ENCODE measurements at regions not wholly inside any gene's neighbourhood (a gene's known extent, or its start where the extent isn't known, plus 50 kb on each side); places are given as distances from the start of the nearest gene placed in this dataset.
"Not testable (repeated sequence)": the region's sequence is repeated elsewhere in the genome, so short reads cannot be mapped to it uniquely, and the experiment has no call there.

- DNase-seq: no peak
Observed at GRCh38 chr4:81375745-81376144, 96.0 kb downstream of the RASGEF1B start.

- no peak for DNase-seq
Observed at GRCh38 chr4:81369886-81370285, 101.8 kb downstream of the RASGEF1B start.

DNA sequence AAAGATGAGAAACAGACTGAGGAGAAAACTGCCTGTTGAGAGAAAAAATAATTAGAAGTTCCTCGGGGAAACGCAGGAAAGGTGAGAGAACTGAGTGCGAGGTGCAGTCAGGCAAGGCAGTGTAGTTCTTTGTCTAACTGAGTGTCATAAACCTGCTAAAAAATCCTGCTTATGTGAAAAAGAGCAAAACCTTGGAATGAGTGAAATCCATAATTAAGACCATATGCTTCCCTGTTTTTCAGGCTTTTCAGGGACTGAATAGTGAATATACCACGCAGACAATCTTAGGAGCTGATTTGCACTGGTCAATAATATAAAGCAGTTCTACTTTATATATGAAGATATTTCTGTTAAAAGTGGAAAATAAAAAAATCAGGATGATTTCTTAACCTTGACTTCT lies 104.9 kb downstream of the RASGEF1B start:
- no peak for DNase-seq

- DNase-seq: no peak
Observed at GRCh38 chr4:81360737-81361136, 111.0 kb downstream of the RASGEF1B start.

GRCh38 chr4:81359207-81359606 lies 112.5 kb downstream of the RASGEF1B start:
- no peak for DNase-seq

DNA sequence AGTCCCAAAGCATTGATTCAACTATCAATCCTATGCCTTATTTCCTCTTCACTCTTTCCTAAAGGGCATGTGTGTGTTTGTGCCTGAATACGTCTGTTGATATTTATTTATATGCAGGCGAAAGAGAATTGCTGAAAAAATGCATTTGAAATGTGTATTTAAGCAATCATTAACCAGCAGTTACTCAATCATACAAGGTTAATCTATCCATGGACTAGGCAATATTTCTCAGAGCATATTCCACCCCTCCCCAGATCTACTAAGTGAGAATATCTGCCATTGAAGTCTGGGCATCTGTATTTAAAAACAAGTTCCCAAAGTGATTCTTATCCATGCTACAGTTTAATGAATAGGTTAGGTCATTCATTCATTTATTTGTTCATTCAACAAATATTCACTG lies 113.6 kb downstream of the RASGEF1B start:
- no peak for DNase-seq

DNA sequence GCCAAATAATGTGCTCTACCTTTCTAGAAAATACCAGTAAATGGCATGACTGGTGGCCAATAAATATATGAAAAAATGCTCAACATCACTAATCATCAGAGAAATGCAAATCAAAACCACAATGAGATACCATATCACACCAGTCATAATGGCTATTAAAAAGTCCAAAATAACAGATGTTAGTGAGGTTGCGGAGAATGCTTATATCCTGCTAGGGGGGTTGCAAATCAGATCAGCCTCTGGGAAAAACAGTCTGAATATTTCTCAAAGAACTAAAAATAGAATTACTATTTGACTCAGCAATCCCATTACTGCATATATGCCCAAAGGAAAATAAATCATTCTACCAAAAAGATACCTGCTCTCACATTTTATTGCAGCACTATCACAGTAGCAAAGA lies 115.1 kb downstream of the RASGEF1B start:
- no peak for DNase-seq

GRCh38 chr4:81355136-81355535 lies 116.6 kb downstream of the RASGEF1B start:
- no peak for DNase-seq

GRCh38 chr4:81353861-81354260 lies 117.8 kb downstream of the RASGEF1B start:
- DNase-seq: no peak

DNA sequence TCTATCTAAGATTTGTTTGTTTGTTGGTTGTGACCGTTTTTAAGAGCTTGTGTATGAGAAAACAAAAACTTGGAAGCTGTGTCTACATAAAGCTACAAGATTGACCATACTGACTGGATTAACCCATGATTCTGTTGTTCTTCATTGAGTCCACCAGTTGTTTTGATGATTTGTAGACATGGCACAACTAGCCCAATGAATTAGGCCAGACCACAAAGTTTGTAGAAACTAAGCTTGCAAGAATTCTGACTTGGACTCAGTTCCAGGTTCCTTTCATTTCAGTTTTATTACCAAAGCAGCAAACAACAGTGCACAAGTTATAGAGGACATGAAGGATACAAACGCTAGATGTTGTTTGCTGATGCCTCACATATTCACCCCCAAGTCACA lies 119.3 kb downstream of the RASGEF1B start:
- DNase-seq: no peak

- DNase-seq: peak; percentile 25
Observed at GRCh38 chr4:81351654-81352445, 119.9 kb downstream of the RASGEF1B start.

DNA sequence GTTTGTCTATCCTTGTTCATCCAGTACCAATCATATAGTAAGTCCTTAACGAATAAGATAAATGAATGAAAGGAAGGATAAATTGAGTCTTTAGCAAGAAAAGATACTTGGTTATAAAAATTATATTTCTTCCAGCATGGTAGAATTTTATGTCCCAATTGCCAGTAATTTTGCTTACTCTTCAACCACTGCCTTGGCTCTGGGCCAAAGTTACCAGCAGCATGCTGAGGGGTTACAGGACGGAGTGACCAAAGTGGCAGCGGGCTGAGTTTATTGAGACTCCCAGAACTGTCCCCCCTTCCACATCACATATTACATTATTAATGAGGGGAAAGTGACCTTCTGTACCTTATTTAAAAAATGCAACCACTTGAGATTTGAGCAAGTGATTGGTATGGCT lies 121.7 kb downstream of the RASGEF1B start:
- no peak for DNase-seq

DNA sequence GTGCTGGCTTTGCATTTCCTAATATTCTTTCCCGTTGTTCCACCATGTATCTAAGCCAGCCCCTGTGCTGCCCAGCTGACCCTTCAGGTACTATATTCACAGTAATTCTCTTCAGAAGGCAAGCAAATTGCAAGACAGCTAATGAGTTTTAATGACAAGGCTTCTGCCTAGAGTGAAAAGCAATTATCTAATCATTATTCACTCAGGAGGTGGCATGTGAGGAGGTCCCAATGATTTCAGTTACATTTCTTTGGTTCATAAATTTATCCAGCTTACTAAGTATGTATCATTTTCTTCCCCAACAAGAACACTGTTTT lies 123.0 kb downstream of the RASGEF1B start:
- no peak for DNase-seq

DNA sequence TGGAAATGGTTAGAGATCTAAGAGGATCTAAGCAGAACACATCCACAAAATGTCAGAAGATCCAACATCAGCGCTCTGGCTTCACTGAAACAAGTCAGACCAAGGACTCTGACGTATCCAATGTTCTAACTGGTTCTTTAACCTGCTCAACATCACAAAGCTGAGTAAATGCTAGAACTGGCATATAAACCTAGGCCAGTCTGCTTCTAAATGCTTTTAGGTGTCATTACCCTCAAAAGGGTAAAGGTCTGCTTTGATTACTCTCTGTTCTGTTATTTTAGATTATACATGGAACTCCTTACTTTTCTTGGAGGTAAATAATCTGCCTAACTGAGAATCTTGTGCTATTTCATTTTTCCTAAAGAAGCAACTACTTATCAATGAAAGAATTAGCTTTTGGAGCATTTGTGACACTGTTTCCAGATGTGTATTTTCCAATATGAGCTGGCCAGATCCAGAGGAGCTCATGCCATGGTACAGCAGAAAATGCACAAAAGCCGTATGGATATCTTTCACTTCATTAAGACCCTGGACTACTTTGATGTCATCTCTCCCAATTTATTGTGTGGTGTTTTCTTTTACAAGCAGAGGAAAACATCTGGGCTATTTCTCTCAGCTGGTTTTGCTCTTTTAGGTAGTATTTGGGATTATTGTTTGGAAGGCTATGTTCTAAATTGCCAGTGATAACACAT lies 123.5 kb downstream of the RASGEF1B start:
- DNase-seq: no peak

DNA sequence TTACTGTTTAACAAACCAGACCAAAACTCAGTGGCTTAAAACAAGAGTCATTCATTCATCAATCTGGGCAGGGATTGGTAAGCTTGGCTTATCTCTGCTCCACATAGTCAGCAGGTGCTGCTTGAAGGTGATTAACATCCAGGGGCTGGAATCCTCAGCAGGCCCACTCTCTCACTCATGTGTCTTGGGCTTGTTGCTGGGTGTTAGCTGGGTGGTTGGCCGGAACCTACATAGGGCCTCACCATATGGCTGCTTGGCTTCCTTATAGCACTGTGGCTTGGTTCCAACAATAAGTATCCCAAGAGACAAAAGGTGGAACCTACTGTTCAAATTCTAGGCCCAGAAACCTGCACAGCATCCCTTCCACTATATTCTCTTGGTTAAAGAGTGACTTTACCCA lies 125.0 kb downstream of the RASGEF1B start:
- no peak for DNase-seq

DNA sequence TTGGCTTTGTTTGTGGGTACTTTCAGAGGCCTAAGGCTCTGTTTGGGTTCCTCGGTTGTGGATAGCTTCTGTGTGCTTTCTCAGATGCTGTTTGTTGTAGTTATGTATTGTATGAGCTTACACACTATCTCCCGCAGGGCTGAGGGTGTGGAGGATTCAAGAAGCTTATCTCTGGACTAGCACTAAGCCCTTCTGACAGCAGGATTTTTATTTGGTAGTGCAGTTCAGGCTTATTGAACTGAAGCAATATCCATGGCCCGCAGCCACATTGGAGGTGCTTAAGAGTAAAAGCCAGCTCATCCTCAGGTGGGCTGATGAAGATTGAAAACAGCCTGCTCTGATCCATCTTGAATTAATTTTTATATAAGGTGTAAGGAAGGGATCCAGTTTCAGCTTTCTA lies 128.2 kb downstream of the RASGEF1B start:
- DNase-seq: no peak

DNA sequence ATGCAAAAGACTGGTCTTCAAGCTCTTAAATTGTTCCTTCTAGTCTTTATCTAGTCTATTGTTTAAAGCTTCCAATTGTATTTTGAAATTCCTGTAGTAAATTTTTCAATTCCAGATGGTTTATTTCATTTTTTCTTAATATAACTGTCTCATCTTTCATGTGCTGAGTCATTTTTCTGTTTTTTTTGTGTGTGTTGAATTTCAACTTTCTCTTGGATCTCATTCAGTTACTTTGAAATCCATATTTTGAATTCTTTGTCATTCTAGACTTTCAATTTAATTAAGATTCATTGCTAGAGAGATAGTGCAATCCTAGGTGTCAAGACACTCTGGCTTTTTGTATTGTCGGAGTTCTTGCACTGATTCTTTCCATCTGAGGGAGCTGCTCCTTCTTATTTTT lies 128.0 kb upstream of the PRKG2 start:
- DNase-seq: no peak

DNA sequence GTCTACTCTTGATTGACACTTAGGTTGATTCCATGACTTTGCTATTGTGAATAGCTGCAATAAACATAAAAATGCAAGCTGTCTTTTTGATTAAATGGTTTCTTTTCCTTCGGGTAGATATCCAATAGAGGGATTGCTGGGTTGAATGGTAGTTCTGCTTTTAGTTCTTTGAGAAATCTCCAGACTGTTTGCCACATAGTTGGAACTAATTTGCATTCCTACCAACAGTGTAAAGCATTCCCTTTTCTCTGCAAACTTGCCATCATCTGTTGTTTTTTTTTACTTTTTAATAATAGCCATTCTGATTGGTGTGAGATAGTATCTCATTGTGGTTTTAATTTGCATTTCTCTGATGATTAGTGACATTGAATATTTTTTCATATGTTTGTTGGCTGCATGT lies 122.2 kb upstream of the PRKG2 start:
- no peak for DNase-seq

DNA sequence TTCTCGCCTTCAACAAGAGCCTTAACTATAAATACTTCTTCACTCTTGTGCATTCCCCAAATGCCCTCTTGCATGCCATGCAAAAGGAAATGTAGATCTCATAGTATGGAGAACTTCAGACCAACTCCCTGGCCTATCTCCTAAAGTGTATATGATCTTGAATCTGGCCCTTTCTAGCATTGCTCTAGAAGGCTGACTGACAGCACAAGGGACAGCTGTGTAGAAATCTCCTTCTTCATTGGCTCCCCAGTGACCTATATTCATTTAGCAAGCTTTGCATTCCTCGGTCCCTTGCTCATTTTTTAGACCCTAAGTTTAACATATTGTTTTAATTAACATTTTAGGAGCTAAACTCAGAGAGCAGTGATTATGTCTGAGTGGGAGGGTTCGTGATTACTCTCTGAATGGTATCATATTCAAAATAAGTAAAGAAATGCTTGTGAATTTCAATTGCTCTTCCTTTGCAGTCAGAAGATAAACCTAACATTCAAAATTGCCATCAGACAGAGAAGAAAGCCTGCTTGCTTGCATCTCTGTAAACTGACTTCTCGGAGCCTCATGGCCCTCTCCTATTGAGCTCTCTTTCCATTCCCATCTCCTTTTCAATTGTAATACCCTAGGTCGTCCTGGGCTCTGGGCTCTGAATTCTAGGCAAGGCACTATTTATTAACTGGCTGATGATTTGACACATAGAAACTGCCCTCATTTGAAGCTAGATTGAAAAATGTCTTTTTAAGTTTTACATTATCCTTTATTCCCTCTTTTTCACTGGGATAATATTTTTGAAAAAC lies 120.3 kb upstream of the PRKG2 start:
- no peak for DNase-seq

- no peak for DNase-seq
Observed at GRCh38 chr4:81330018-81330417, 115.0 kb upstream of the PRKG2 start.

GRCh38 chr4:81326581-81326980 lies 111.6 kb upstream of the PRKG2 start:
- no peak for DNase-seq

GRCh38 chr4:81324594-81324993 lies 109.6 kb upstream of the PRKG2 start:
- DNase-seq: not testable (repeated sequence)

DNA sequence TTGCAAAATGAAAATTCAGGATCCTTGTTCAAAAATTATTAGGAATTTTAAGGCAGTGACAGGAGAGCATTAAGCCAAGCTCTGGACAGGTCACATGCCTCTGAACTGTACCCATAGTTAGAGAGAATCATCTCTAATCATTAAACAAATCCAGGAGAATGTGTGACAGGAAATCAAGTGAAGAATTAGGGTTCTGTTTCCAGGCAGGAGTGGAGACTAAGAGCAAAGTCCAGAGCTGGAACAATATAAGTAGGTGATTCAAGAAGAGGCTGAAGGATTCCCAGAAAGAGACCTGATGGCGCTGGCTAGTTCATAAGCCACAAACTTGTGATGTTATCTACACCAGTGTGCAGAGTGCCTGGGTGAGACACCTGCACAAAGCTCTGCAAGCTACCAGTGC lies 104.6 kb upstream of the PRKG2 start:
- DNase-seq: no peak

GRCh38 chr4:81314897-81315470 lies 100.0 kb upstream of the PRKG2 start:
- no peak for DNase-seq

Data from NCI-H2081 treated with DMSO at 0.1 percent for 48 hours (cell line).